ENCODE measurements at regions not wholly inside any gene's neighbourhood (a gene's known extent, or its start where the extent isn't known, plus 50 kb on each side); places are given as distances from the start of the nearest gene placed in this dataset.

DNA sequence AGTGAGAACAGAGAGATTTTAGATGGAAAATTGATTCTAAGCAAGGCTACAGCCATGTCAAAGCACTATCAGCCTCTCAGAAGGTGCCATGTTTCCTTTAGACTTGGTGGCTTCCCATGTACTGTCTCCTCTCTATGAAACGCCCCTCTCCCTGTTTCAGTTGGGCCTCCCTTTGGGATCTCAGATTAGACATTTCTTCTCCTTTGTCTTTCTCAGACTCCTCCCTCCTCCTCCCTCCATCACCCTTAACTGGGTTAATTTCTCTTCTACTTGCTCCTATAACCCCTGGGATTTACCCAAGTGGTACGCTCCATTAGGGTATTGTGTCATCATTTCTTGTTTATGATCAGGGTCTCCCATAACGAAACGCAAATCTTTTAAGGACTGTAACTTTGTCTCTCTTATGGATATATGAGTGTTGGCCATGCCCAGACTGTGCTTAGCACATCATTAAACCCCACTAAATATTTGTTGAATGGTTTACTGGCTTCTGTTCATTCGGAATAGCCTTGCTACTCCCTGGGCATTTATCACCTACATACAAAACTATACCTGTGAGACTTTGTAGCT, 106.8 kb downstream of the FAM9B start:
- Histone ChIP-seq H3K36me3 (replicated peaks in 1 of 2; ENCODE audit: control insufficient read depth in 1 of 2, insufficient read depth in 2 of 2, low read length in 2 of 2) (no peaks in the 10 kb centered on the region), H3K9ac (ENCODE audit: insufficient read depth, low read depth, low read length) (no peak overlapping the region), H3K79me2 (ENCODE audit: insufficient read depth, low read length) (no peaks in the 10 kb centered on the region), H3K27me3 (ENCODE audit: control insufficient read depth in 1 of 2, insufficient read depth in 2 of 2, low read length in 2 of 2) (no peaks in the 10 kb centered on the region), H4K20me1 (ENCODE audit: insufficient read depth, low read length) (no peaks in the 10 kb centered on the region), H2AFZ (ENCODE audit: low read length) (no peak overlapping the region), H3K4me3 (replicated peaks in 1 of 3; ENCODE audit: insufficient read depth in 1 of 3, low read depth in 2 of 3, low read length in 3 of 3) (no peak overlapping the region), H3K4me2 (ENCODE audit: low read depth, low read length) (no peak overlapping the region), H3K27ac (ENCODE audit: extremely low read length, insufficient read depth, low read length) (no peak overlapping the region), H3K4me1 (ENCODE audit: insufficient read depth, low read length) (no peaks in the 10 kb centered on the region), H3K9me3 (ENCODE audit: low read length) (no peaks in the 10 kb centered on the region)
- no peak for TF ChIP-seq CBX2 (IDR thresholded peaks at IDR 0.05; ENCODE audit: low read depth, low read length)
- no peak for TF ChIP-seq CBX2 (CRISPR knock-in tag; IDR thresholded peaks at IDR 0.05; ENCODE audit: low read depth)
- TF ChIP-seq TCF7L2 (IDR thresholded peaks at IDR 0.05; ENCODE audit: low read depth, low read length), result no peak
- no peak for TF ChIP-seq KAT8 (CRISPR knock-in tag; IDR thresholded peaks at IDR 0.05)
- no peak for TF ChIP-seq NPAS2 (CRISPR knock-in tag; IDR thresholded peaks at IDR 0.05; ENCODE audit: borderline replicate concordance)
- TF ChIP-seq SP4 (CRISPR knock-in tag; IDR thresholded peaks at IDR 0.05), result no peak
- no peak for TF ChIP-seq ZNF720 (CRISPR knock-in tag; IDR thresholded peaks at IDR 0.05)
- no peak for TF ChIP-seq ZNF430 (CRISPR knock-in tag; IDR thresholded peaks at IDR 0.05)
- TF ChIP-seq, protein P1, sequence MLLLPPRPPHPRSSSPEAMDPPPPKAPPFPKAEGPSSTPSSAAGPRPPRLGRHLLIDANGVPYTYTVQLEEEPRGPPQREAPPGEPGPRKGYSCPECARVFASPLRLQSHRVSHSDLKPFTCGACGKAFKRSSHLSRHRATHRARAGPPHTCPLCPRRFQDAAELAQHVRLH (CRISPR knock-in tag; IDR thresholded peaks at IDR 0.05; ENCODE audit: borderline replicate concordance, low read depth), result no peak
- no peak for TF ChIP-seq ZNF670 (CRISPR knock-in tag; IDR thresholded peaks at IDR 0.05; ENCODE audit: borderline replicate concordance)
- TF ChIP-seq KDM5A (IDR thresholded peaks at IDR 0.05; ENCODE audit: borderline replicate concordance, low read length), result no peak
- TF ChIP-seq, protein P2, sequence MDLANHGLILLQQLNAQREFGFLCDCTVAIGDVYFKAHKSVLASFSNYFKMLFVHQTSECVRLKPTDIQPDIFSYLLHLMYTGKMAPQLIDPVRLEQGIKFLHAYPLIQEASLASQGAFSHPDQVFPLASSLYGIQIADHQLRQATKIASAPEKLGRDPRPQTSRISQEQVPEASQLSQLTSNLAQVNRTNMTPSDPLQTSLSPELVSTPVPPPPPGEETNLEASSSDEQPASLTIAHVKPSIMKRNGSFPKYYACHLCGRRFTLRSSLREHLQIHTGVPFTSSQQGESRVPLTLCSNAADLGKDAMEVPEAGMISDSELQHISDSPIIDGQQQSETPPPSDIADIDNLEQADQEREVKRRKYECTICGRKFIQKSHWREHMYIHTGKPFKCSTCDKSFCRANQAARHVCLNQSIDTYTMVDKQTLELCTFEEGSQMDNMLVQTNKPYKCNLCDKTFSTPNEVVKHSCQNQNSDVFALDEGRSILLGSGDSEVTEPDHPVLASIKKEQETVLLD (CRISPR knock-in tag; IDR thresholded peaks at IDR 0.05; ENCODE audit: low read depth), result no peak
- TF ChIP-seq ZNF263 (CRISPR knock-in tag; IDR thresholded peaks at IDR 0.05), result no peak
- no peak for TF ChIP-seq ZNF354B (CRISPR knock-in tag; IDR thresholded peaks at IDR 0.05)
- no peak for TF ChIP-seq NFE2L2 (IDR thresholded peaks at IDR 0.05; ENCODE audit: low read length)
- TF ChIP-seq JUN (CRISPR knock-in tag; IDR thresholded peaks at IDR 0.05), result no peak
- no peak for TF ChIP-seq NR2F2 (IDR thresholded peaks at IDR 0.05; ENCODE audit: borderline replicate concordance, low read depth)
- TF ChIP-seq ARNTL (CRISPR knock-in tag; IDR thresholded peaks at IDR 0.05), result no peak
- TF ChIP-seq GATAD1 (CRISPR knock-in tag; IDR thresholded peaks at IDR 0.05), result no peak
- TF ChIP-seq PCBP2 (optimal IDR thresholded peaks at IDR 0.05; ENCODE audit: low read depth, low read length, poor library complexity, severe bottlenecking), result no peak
- no peak for TF ChIP-seq POLR2AphosphoS2 (IDR thresholded peaks at IDR 0.05; ENCODE audit: low read depth, low read length)
- intact Hi-C loops (cut with micrococcal nuclease; ENCODE audit: unreplicated experiment) (no loop called here), in situ Hi-C loops (cut with HindIII; ENCODE audit: extremely low pct_ligation_motif_present, low pct_unique_long_range_greater_than_20kb) (no loop called here)
- ChIA-PET POLR2A (no interaction called here), CTCF (ENCODE audit: low intra/inter-chr PET ratio, low total read pairs) (no interaction called here)
- ATAC-seq (no peak), DNase-seq (ENCODE audit: low spot score) (no peak), FAIRE-seq (no peak)
- no TSS peak for BruUV-seq (replicated peaks)
- WGBS (ENCODE audit: low lambda C conversion rate), result 20% methylated on average over 5 of the region's 5 CpGs
